ENCODE measurements at regions not wholly inside any gene's neighbourhood (a gene's known extent, or its start where the extent isn't known, plus 50 kb on each side); places are given as distances from the start of the nearest gene placed in this dataset.

- H3K36me3 Mint-ChIP-seq (ENCODE audit: low read depth, unreplicated experiment), result no peaks in the 10 kb centered on the region
- peaks cover 4% of the 10 kb centered on the region for H3K27me3 ChIP-seq (ENCODE audit: insufficient read depth, low read length)
These were observed 281.6 kb upstream of the FOXF1 start for GRCh38 chr16:86228713-86229112.

GRCh38 chr16:86229283-86229682, 281.0 kb upstream of the FOXF1 start:
- peaks cover 4% of the 10 kb centered on the region for H3K27me3 ChIP-seq (ENCODE audit: insufficient read depth, low read length)
- Mint-ChIP-seq H3K27me3 (ENCODE audit: low read depth, unreplicated experiment) (peaks cover 29% of the 10 kb centered on the region), H3K36me3 (ENCODE audit: low read depth, unreplicated experiment) (no peaks in the 10 kb centered on the region)

More at GRCh38 chr16:86228713-86229112, 281.6 kb upstream of the FOXF1 start:
- Histone ChIP-seq H3K9me3 (ENCODE audit: insufficient read depth, low read depth, low read length) (no peaks in the 10 kb centered on the region), H3K79me2 (ENCODE audit: insufficient read depth, low read length) (no peaks in the 10 kb centered on the region), H2AFZ (ENCODE audit: low read depth, low read length) (no peak overlapping the region), H3K9ac (ENCODE audit: low read length) (no peak overlapping the region), H3K4me1 (ENCODE audit: insufficient read depth, low read length) (peaks cover under 1% of the 10 kb centered on the region), H3K27ac (ENCODE audit: low read depth, low read length) (no peak overlapping the region), H3K4me2 (ENCODE audit: low read length) (no peak overlapping the region), H4K20me1 (ENCODE audit: insufficient read depth, low read length) (no peaks in the 10 kb centered on the region), H3K4me3 (ENCODE audit: insufficient read depth, low read depth, low read length) (no peak overlapping the region), H3K36me3 (ENCODE audit: insufficient read depth, low read length) (no peaks in the 10 kb centered on the region)
- peaks cover 1% of the 10 kb centered on the region for H3K9me3 Mint-ChIP-seq (ENCODE audit: unreplicated experiment)
- H3K27me3 Mint-ChIP-seq (ENCODE audit: low read depth, unreplicated experiment), result peaks cover 31% of the 10 kb centered on the region
- FAIRE-seq (no peak), DNase-seq (ENCODE audit: low read depth) (no peak)
- no peaks in the 10 kb centered on the region for H3K4me1 Mint-ChIP-seq (ENCODE audit: low read depth, unreplicated experiment)
- no peak overlapping the region for H3K4me3 Mint-ChIP-seq (ENCODE audit: unreplicated experiment)
- H3K27ac Mint-ChIP-seq (ENCODE audit: unreplicated experiment), result no peak overlapping the region
- no peak for TF ChIP-seq EZH2 (IDR thresholded peaks at IDR 0.05; ENCODE audit: insufficient read depth, low read length)
- TF ChIP-seq, protein P1, sequence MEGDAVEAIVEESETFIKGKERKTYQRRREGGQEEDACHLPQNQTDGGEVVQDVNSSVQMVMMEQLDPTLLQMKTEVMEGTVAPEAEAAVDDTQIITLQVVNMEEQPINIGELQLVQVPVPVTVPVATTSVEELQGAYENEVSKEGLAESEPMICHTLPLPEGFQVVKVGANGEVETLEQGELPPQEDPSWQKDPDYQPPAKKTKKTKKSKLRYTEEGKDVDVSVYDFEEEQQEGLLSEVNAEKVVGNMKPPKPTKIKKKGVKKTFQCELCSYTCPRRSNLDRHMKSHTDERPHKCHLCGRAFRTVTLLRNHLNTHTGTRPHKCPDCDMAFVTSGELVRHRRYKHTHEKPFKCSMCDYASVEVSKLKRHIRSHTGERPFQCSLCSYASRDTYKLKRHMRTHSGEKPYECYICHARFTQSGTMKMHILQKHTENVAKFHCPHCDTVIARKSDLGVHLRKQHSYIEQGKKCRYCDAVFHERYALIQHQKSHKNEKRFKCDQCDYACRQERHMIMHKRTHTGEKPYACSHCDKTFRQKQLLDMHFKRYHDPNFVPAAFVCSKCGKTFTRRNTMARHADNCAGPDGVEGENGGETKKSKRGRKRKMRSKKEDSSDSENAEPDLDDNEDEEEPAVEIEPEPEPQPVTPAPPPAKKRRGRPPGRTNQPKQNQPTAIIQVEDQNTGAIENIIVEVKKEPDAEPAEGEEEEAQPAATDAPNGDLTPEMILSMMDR (IDR thresholded peaks at IDR 0.05; ENCODE audit: insufficient read depth, low read depth, low read length), result no peak

More at GRCh38 chr16:86229283-86229682, 281.0 kb upstream of the FOXF1 start:
- Mint-ChIP-seq H3K4me3 (ENCODE audit: unreplicated experiment) (no peak overlapping the region), H3K9me3 (ENCODE audit: unreplicated experiment) (peaks cover 1% of the 10 kb centered on the region), H3K4me1 (ENCODE audit: low read depth, unreplicated experiment) (no peaks in the 10 kb centered on the region), H3K27ac (ENCODE audit: unreplicated experiment) (no peak overlapping the region)
- no peak overlapping the region for H3K9ac ChIP-seq (ENCODE audit: low read length)
- DNase-seq (ENCODE audit: low read depth) (no peak), FAIRE-seq (no peak)
- no peaks in the 10 kb centered on the region for H3K9me3 ChIP-seq (ENCODE audit: insufficient read depth, low read depth, low read length)
- no peaks in the 10 kb centered on the region for H3K36me3 ChIP-seq (ENCODE audit: insufficient read depth, low read length)
- no peak for TF ChIP-seq EZH2 (IDR thresholded peaks at IDR 0.05; ENCODE audit: insufficient read depth, low read length)
- TF ChIP-seq, protein P1 (IDR thresholded peaks at IDR 0.05; ENCODE audit: insufficient read depth, low read depth, low read length), result no peak
- H3K27ac ChIP-seq (ENCODE audit: low read depth, low read length), result no peak overlapping the region
- no peak overlapping the region for H3K4me3 ChIP-seq (ENCODE audit: insufficient read depth, low read depth, low read length)
- no peak overlapping the region for H3K4me2 ChIP-seq (ENCODE audit: low read length)
- no peaks in the 10 kb centered on the region for H4K20me1 ChIP-seq (ENCODE audit: insufficient read depth, low read length)
- H2AFZ ChIP-seq (ENCODE audit: low read depth, low read length), result no peak overlapping the region
- H3K4me1 ChIP-seq (ENCODE audit: insufficient read depth, low read length), result no peaks in the 10 kb centered on the region
- no peaks in the 10 kb centered on the region for H3K79me2 ChIP-seq (ENCODE audit: insufficient read depth, low read length)

All from astrocyte (in vitro differentiated cells and primary cell).